ENCODE measurements at regions not wholly inside any gene's neighbourhood (a gene's known extent, or its start where the extent isn't known, plus 50 kb on each side); places are given as distances from the start of the nearest gene placed in this dataset.

DNA sequence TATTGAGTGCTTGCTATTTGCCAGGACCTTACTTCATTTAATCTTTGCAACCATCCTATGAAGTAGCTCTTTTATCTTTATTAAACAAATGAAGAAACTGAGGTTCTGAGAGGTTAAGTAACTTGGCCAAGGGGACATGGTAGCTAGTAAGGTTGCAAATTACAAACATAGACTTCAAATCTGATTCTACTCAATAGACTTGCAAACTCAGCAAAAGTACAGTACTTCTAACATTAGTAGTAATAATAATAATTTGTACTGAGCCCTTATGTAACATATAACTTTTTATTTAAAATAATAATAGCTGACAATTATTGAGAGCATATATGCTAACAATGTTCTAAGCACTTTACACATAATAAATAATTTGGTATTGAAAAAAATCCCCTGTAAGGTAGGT lies 255.7 kb upstream of the ATP5MC3 start:
- no peaks in the 10 kb centered on the region for H3K9me3 Mint-ChIP-seq
- H3K4me3 Mint-ChIP-seq, result no peak overlapping the region
- H3K36me3 Mint-ChIP-seq (ENCODE audit: low read depth), result no peaks in the 10 kb centered on the region
- H3K4me1 Mint-ChIP-seq, result peaks cover 23% of the 10 kb centered on the region
- no peak overlapping the region for H3K27ac Mint-ChIP-seq
- H3K27me3 Mint-ChIP-seq (ENCODE audit: low read depth, poor library complexity), result no peaks in the 10 kb centered on the region
- no peak for DNase-seq
- TF ChIP-seq, protein P1, sequence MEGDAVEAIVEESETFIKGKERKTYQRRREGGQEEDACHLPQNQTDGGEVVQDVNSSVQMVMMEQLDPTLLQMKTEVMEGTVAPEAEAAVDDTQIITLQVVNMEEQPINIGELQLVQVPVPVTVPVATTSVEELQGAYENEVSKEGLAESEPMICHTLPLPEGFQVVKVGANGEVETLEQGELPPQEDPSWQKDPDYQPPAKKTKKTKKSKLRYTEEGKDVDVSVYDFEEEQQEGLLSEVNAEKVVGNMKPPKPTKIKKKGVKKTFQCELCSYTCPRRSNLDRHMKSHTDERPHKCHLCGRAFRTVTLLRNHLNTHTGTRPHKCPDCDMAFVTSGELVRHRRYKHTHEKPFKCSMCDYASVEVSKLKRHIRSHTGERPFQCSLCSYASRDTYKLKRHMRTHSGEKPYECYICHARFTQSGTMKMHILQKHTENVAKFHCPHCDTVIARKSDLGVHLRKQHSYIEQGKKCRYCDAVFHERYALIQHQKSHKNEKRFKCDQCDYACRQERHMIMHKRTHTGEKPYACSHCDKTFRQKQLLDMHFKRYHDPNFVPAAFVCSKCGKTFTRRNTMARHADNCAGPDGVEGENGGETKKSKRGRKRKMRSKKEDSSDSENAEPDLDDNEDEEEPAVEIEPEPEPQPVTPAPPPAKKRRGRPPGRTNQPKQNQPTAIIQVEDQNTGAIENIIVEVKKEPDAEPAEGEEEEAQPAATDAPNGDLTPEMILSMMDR (IDR thresholded peaks at IDR 0.05), result no peak

DNA sequence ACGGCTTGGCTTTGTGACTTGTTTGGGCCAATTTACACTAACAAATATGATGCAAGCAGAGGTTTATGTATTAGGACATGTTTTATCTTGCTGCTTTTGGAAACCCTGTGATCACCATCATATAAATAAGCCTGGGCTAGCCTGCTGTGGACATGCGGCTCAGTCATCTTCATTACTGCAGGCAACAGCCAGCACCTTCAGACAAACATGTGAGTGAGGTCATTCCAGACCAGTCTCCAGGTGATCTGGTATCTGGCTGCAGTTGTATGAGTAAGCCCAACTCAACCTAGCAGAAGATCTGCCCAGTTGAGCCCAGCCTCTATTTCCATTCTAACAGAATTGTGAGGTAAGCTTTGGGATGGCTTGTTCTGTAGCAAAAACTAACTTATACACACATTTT lies 254.6 kb upstream of the ATP5MC3 start:
- no peak for DNase-seq
- no peaks in the 10 kb centered on the region for H3K9me3 Mint-ChIP-seq
- no peaks in the 10 kb centered on the region for H3K27me3 Mint-ChIP-seq (ENCODE audit: low read depth, poor library complexity)
- H3K4me1 Mint-ChIP-seq, result peaks cover 23% of the 10 kb centered on the region
- H3K36me3 Mint-ChIP-seq (ENCODE audit: low read depth), result no peaks in the 10 kb centered on the region
- H3K27ac Mint-ChIP-seq, result no peak overlapping the region
- H3K4me3 Mint-ChIP-seq, result no peak overlapping the region
- TF ChIP-seq, protein P1 (IDR thresholded peaks at IDR 0.05), result no peak

DNA sequence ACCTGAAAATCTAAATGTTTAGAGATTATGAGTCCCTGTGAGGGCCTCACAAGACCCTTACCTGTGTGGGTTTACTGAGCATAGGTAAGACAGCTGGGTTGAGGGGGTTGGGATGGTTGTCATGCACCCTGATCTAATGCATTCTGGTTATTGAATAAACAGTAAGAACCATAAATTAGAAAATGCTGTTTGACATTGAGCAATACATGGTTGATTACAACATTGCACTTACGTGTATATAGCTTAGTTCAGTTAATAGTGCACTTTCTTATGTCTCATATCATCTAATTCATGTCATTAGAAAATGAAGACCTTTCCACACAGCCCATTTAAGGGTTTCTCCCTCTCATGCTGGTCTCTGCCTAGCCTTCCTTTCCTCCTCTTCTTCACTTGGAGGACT lies 253.5 kb upstream of the ATP5MC3 start:
- no peak overlapping the region for H3K27ac Mint-ChIP-seq
- no peak for DNase-seq
- H3K27me3 Mint-ChIP-seq (ENCODE audit: low read depth, poor library complexity), result no peaks in the 10 kb centered on the region
- peaks cover 13% of the 10 kb centered on the region for H3K4me1 Mint-ChIP-seq
- H3K36me3 Mint-ChIP-seq (ENCODE audit: low read depth), result no peaks in the 10 kb centered on the region
- peaks cover under 1% of the 10 kb centered on the region for H3K9me3 Mint-ChIP-seq
- TF ChIP-seq, protein P1 (IDR thresholded peaks at IDR 0.05), result no peak
- no peak overlapping the region for H3K4me3 Mint-ChIP-seq

DNA sequence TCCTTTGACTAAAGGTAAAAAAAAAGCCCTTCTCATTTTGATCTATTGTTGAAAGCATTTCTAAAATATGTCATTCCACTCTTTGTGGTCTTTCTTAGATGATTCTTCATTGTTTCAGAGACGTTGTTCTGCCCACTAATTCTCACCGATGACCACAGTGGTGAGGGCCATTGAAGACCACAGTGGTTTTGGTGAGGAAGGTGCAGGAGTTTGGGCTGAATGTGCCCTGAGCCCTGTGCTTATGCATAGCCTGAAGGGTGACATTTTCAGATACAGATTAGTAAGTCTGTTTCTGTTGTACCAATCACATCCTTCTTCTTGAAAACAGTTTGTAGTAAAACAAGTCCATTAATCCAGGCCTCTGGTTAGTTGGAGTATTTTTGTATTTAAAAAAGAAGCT lies 251.3 kb upstream of the ATP5MC3 start:
- DNase-seq, result no peak
- Mint-ChIP-seq H3K36me3 (ENCODE audit: low read depth) (no peaks in the 10 kb centered on the region), H3K4me3 (no peak overlapping the region), H3K27me3 (ENCODE audit: low read depth, poor library complexity) (no peaks in the 10 kb centered on the region), H3K27ac (no peak overlapping the region), H3K9me3 (peaks cover 15% of the 10 kb centered on the region), H3K4me1 (peaks cover 13% of the 10 kb centered on the region)
- TF ChIP-seq, protein P1 (IDR thresholded peaks at IDR 0.05), result no peak

DNA sequence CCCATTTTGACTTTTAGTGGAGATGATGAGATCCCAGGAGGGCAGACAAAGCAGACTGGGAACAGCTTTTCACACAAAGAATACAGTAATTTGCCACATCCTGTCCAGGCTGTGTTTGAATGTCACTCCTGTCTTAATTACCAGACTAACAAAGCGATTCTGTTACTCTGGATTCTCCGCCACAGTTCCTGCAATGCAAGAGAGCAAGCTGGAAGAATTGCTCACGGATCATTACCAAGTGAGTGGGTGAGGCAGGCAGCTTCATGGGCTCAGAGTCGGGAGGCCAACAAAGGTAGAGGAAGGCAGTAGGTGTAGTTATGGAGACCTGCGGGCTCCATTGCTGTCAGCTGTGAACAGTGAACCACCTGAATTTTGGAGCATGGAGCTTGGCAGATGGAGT lies 250.5 kb upstream of the ATP5MC3 start:
- no peaks in the 10 kb centered on the region for H3K36me3 Mint-ChIP-seq (ENCODE audit: low read depth)
- TF ChIP-seq, protein P1 (IDR thresholded peaks at IDR 0.05), result no peak
- H3K27ac Mint-ChIP-seq, result peak overlapping the region; percentile 34
- peaks cover 15% of the 10 kb centered on the region for H3K9me3 Mint-ChIP-seq
- H3K4me3 Mint-ChIP-seq, result peak overlapping the region; percentile 47
- H3K4me1 Mint-ChIP-seq, result peaks cover 13% of the 10 kb centered on the region
- H3K27me3 Mint-ChIP-seq (ENCODE audit: low read depth, poor library complexity), result no peaks in the 10 kb centered on the region
- DNase-seq, result no peak

DNA sequence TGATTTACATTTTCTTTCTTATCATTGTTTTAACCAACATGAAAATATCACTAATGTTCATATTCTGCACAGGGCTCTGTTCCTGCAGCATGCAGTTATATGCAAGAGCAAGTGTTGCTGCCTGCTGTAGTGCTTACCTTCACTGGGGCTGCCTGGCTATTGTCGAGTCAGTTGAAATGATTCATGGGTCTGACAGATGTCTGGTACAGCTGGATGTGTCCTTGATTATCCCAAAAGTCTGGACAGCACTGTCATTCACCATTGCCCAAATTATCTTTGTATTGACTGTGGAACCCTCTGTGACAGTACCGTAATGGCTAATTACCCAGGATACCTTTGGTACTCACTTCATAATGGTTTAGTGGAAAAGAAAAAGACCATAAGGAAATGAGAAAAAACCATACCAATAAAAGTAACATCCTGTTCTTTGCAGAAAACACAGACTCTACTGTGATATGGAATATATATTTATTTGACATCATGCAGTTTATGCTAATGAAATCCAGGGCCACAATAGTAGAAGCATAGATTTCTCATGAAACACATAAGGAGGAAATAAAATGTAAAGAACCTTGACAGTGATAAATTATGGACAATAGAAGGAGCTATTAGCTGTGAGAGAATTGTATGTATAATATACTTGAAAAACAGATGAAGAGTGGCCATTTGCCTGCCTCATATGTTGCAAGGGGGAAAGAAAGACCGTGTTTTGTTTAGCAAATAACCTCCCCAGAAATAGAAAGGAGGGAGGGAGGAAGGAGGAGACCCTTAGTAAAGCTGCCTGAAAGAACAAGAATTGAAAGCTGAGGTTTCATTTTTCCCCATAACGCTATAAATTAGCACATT lies 249.8 kb upstream of the ATP5MC3 start:
- TF ChIP-seq, protein P1 (IDR thresholded peaks at IDR 0.05), result no peak
- DNase-seq, result no peak
- no peaks in the 10 kb centered on the region for H3K36me3 Mint-ChIP-seq (ENCODE audit: low read depth)
- no peaks in the 10 kb centered on the region for H3K27me3 Mint-ChIP-seq (ENCODE audit: low read depth, poor library complexity)
- no peak overlapping the region for H3K4me3 Mint-ChIP-seq
- H3K9me3 Mint-ChIP-seq, result peaks cover 15% of the 10 kb centered on the region
- peak overlapping the region; percentile 34 for H3K27ac Mint-ChIP-seq
- peaks cover 13% of the 10 kb centered on the region for H3K4me1 Mint-ChIP-seq

Measured in nephron progenitor cell (in vitro differentiated cells).